SK-N-SH treated with all-trans-retinoic acid at 6 μM for 48 hours (cell line): ENCODE measurements at regions not wholly inside any gene's neighbourhood (a gene's known extent, or its start where the extent isn't known, plus 50 kb on each side); places are given as distances from the start of the nearest gene placed in this dataset.

ENCODE experiments used
- ATAC-seq: fragments of 200-7000 bp; cut with Tn5 transposase; 3 replicates; pipeline ENCODE4 v1.9.1; 2020; ENCODE audit warnings: mild to moderate bottlenecking, moderate library complexity
- ARNTL ChIP-seq: fragments of 450-650 bp; formaldehyde crosslinking; IDR thresholded peaks from 2 replicates; pipeline ENCODE4 v1.5.0; 2020; ENCODE audit warnings: low read depth, mild to moderate bottlenecking, moderate library complexity, borderline replicate concordance
- BACH2 ChIP-seq: fragments of 250-450 bp; sonication (Bioruptor Pico); IDR thresholded peaks from 2 replicates; pipeline ENCODE4 v1.9.0; 2021; ENCODE audit warnings: mild to moderate bottlenecking, borderline replicate concordance
- CSDC2 ChIP-seq: fragments of 250-450 bp; sonication (Bioruptor Pico); IDR thresholded peaks from 2 replicates; pipeline ENCODE4 v1.5.0; 2020; ENCODE audit warnings: mild to moderate bottlenecking, moderate library complexity
- ESRRG ChIP-seq: fragments of 250-450 bp; sonication (Bioruptor Pico); IDR thresholded peaks from 2 replicates; pipeline ENCODE4 v1.6.1; 2021; ENCODE audit warnings: mild to moderate bottlenecking
- GLIS3 ChIP-seq: fragments of 250-450 bp; sonication (Bioruptor Pico); IDR thresholded peaks from 2 replicates; pipeline ENCODE4 v1.5.0; 2020; ENCODE audit warnings: mild to moderate bottlenecking, moderate library complexity
- ISL1 ChIP-seq: fragments of 250-450 bp; sonication (Bioruptor Pico); IDR thresholded peaks from 2 replicates; pipeline ENCODE4 v2.1.2; 2022; ENCODE audit warnings: mild to moderate bottlenecking, moderate library complexity
- OSR1 ChIP-seq: fragments of 250-450 bp; sonication (Bioruptor Pico); IDR thresholded peaks from 2 replicates; pipeline ENCODE4 v1.8.0; 2022; ENCODE audit warnings: moderate library complexity, mild to moderate bottlenecking, inconsistent platforms
- PPARA ChIP-seq: fragments of 250-450 bp; sonication (Bioruptor Pico); IDR thresholded peaks from 2 replicates; pipeline ENCODE4 v1.5.0; 2020; ENCODE audit warnings: mild to moderate bottlenecking, borderline replicate concordance
- RARB ChIP-seq: fragments of 250-450 bp; sonication (Bioruptor Pico); IDR thresholded peaks from 2 replicates; pipeline ENCODE4 v1.8.0; 2021; ENCODE audit warnings: mild to moderate bottlenecking, moderate library complexity
- SNAI2 ChIP-seq: fragments of 250-450 bp; sonication (Bioruptor Pico); IDR thresholded peaks from 2 replicates; pipeline ENCODE4 v1.5.0; 2020; ENCODE audit warnings: mild to moderate bottlenecking, moderate library complexity
- TCF4 ChIP-seq: fragments of 250-450 bp; sonication (Bioruptor Pico); IDR thresholded peaks from 2 replicates; pipeline ENCODE4 v1.8.0; 2021; ENCODE audit warnings: mild to moderate bottlenecking, moderate library complexity, borderline replicate concordance
- TOX ChIP-seq: fragments of 250-450 bp; sonication (Bioruptor Pico); IDR thresholded peaks from 2 replicates; pipeline ENCODE4 v1.8.0; 2021; ENCODE audit warnings: mild to moderate bottlenecking, moderate library complexity, borderline replicate concordance
- ZC3H10 ChIP-seq: fragments of 250-450 bp; sonication (Bioruptor Pico); IDR thresholded peaks from 2 replicates; pipeline ENCODE4 v1.5.1; 2021; ENCODE audit warnings: mild to moderate bottlenecking, moderate library complexity
- ZFP3 ChIP-seq: fragments of 250-450 bp; sonication (Bioruptor Pico); IDR thresholded peaks from 2 replicates; pipeline ENCODE4 v1.5.0; 2020; ENCODE audit warnings: mild to moderate bottlenecking, moderate library complexity
- ZFP30 ChIP-seq: fragments of 450-650 bp; formaldehyde crosslinking; IDR thresholded peaks from 2 replicates; pipeline ENCODE4 v1.5.0; 2022; ENCODE audit warnings: mild to moderate bottlenecking, moderate library complexity
- ZNF565 ChIP-seq: fragments of 450-650 bp; formaldehyde crosslinking; conservative IDR thresholded peaks from 2 replicates; pipeline ENCODE4 v1.5.0; 2020; ENCODE audit warnings: low read depth, mild to moderate bottlenecking, moderate library complexity
- ZNF70 ChIP-seq: fragments of 450-650 bp; formaldehyde crosslinking; IDR thresholded peaks from 2 replicates; pipeline ENCODE4 v1.5.0; 2020; ENCODE audit warnings: mild to moderate bottlenecking, moderate library complexity
- ZNF8 ChIP-seq: fragments of 450-650 bp; formaldehyde crosslinking; IDR thresholded peaks from 2 replicates; pipeline ENCODE4 v1.5.0; 2020; ENCODE audit warnings: mild to moderate bottlenecking, moderate library complexity
- TF ChIP-seq, protein P1 (sequence below): fragments of 250-450 bp; sonication (Bioruptor Pico); IDR thresholded peaks from 2 replicates; pipeline ENCODE4 v1.8.0; 2021; ENCODE audit warnings: low read depth, mild to moderate bottlenecking, moderate library complexity, borderline replicate concordance
- TF ChIP-seq, protein P2 (sequence below): fragments of 250-450 bp; sonication (Bioruptor Pico); IDR thresholded peaks from 2 replicates; pipeline ENCODE4 v1.5.1; 2020; ENCODE audit warnings: low read depth, mild to moderate bottlenecking, moderate library complexity
- TF ChIP-seq, protein P3 (sequence below): fragments of 250-450 bp; sonication (Bioruptor Pico); IDR thresholded peaks from 2 replicates; pipeline ENCODE4 v1.5.0; 2020; ENCODE audit warnings: mild to moderate bottlenecking, moderate library complexity
- TF ChIP-seq, protein P4 (sequence below): fragments of 250-450 bp; sonication (Bioruptor Pico); IDR thresholded peaks from 2 replicates; pipeline ENCODE4 v1.5.1; 2021; ENCODE audit warnings: mild to moderate bottlenecking, moderate library complexity
- TF ChIP-seq, protein P5 (sequence below): fragments of 250-450 bp; sonication (Bioruptor Pico); IDR thresholded peaks from 2 replicates; pipeline ENCODE4 v1.8.0; 2020; ENCODE audit warnings: mild to moderate bottlenecking, moderate library complexity, borderline replicate concordance

DNA sequence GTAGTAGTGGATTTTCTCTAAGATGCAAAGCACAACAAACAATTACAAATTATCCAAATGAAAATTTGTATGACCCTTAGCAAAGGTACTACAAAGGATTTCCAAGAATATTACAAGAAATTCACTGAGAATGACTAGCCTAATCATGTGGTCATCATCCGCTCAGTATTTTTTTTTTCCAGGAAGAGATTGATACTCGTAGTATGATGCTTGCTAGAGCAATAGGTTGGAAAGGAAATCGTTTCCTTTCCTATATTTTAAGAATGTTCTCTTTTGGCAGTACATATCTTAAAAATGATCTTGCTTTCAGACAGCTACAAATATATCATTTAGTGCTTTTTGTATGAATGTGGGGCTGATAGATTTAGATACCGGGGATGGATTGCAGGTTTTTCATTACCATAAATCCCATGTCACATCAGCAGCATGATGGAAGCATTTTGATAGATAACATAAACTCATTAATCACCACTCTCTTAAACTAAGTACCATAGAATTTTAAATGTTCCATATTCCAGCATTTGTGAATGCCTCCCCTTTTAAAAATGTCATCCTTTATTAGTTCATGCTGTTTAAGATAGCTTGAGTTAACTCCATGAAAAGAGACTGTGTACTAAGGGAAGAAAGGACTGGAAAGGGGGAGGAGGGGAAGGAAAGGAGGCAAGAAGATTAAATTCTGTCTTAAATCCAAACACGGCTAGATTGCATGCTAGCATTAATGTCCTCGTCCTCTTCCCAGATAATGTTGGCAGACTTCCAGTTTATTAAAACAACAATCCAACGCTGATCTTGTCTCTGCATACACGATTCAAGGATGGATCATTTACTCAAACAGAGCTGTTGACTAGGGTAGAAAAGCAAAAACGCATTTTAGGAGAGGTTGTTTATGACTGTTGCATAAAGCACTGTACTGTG lies 311.7 kb upstream of the ZNF608 start:
- peak; percentile 83 for ATAC-seq
- TF ChIP-seq ISL1 (CRISPR knock-in tag) (peak; percentile 98), ZNF8 (CRISPR knock-in tag) (peak; percentile 14; the same call in 1 of the 2 replicates), OSR1 (CRISPR knock-in tag) (no peak), ZFP3 (CRISPR knock-in tag) (no peak), ZNF565 (CRISPR knock-in tag) (no peak), ESRRG (CRISPR knock-in tag) (peak; percentile 60; the same call in 1 of the 2 replicates), ARNTL (no peak), CSDC2 (0 out of 2 replicates have a peak, but pooled peaks have one; percentile 25), ZFP30 (CRISPR knock-in tag) (no peak), TCF4 (peak; percentile 36), GLIS3 (CRISPR knock-in tag) (0 out of 2 replicates have a peak, but pooled peaks have one; percentile 42), BACH2 (CRISPR knock-in tag) (no peak), ZNF70 (CRISPR knock-in tag) (no peak), ZC3H10 (CRISPR knock-in tag) (no peak), SNAI2 (CRISPR knock-in tag) (no peak), PPARA (CRISPR knock-in tag) (no peak), TOX (CRISPR knock-in tag) (no peak; the same call in 1 of the 2 replicates), RARB (CRISPR knock-in tag) (no peak)
- TF ChIP-seq, protein P1, sequence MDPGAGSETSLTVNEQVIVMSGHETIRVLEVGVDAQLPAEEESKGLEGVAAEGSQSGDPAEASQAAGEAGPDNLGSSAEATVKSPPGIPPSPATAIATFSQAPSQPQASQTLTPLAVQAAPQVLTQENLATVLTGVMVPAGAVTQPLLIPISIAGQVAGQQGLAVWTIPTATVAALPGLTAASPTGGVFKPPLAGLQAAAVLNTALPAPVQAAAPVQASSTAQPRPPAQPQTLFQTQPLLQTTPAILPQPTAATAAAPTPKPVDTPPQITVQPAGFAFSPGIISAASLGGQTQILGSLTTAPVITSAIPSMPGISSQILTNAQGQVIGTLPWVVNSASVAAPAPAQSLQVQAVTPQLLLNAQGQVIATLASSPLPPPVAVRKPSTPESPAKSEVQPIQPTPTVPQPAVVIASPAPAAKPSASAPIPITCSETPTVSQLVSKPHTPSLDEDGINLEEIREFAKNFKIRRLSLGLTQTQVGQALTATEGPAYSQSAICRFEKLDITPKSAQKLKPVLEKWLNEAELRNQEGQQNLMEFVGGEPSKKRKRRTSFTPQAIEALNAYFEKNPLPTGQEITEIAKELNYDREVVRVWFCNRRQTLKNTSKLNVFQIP (CRISPR knock-in tag), result no peak
- TF ChIP-seq, protein P2, sequence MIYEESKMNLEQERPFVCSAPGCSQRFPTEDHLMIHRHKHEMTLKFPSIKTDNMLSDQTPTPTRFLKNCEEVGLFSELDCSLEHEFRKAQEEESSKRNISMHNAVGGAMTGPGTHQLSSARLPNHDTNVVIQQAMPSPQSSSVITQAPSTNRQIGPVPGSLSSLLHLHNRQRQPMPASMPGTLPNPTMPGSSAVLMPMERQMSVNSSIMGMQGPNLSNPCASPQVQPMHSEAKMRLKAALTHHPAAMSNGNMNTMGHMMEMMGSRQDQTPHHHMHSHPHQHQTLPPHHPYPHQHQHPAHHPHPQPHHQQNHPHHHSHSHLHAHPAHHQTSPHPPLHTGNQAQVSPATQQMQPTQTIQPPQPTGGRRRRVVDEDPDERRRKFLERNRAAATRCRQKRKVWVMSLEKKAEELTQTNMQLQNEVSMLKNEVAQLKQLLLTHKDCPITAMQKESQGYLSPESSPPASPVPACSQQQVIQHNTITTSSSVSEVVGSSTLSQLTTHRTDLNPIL, result peak; percentile 46
- TF ChIP-seq, protein P3, sequence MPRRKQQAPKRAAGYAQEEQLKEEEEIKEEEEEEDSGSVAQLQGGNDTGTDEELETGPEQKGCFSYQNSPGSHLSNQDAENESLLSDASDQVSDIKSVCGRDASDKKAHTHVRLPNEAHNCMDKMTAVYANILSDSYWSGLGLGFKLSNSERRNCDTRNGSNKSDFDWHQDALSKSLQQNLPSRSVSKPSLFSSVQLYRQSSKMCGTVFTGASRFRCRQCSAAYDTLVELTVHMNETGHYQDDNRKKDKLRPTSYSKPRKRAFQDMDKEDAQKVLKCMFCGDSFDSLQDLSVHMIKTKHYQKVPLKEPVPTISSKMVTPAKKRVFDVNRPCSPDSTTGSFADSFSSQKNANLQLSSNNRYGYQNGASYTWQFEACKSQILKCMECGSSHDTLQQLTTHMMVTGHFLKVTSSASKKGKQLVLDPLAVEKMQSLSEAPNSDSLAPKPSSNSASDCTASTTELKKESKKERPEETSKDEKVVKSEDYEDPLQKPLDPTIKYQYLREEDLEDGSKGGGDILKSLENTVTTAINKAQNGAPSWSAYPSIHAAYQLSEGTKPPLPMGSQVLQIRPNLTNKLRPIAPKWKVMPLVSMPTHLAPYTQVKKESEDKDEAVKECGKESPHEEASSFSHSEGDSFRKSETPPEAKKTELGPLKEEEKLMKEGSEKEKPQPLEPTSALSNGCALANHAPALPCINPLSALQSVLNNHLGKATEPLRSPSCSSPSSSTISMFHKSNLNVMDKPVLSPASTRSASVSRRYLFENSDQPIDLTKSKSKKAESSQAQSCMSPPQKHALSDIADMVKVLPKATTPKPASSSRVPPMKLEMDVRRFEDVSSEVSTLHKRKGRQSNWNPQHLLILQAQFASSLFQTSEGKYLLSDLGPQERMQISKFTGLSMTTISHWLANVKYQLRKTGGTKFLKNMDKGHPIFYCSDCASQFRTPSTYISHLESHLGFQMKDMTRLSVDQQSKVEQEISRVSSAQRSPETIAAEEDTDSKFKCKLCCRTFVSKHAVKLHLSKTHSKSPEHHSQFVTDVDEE, result 0 out of 2 replicates have a peak, but pooled peaks have one; percentile 72
- TF ChIP-seq, protein P4, sequence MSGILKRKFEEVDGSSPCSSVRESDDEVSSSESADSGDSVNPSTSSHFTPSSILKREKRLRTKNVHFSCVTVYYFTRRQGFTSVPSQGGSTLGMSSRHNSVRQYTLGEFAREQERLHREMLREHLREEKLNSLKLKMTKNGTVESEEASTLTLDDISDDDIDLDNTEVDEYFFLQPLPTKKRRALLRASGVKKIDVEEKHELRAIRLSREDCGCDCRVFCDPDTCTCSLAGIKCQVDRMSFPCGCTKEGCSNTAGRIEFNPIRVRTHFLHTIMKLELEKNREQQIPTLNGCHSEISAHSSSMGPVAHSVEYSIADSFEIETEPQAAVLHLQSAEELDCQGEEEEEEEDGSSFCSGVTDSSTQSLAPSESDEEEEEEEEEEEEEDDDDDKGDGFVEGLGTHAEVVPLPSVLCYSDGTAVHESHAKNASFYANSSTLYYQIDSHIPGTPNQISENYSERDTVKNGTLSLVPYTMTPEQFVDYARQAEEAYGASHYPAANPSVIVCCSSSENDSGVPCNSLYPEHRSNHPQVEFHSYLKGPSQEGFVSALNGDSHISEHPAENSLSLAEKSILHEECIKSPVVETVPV, result no peak
- TF ChIP-seq, protein P5, sequence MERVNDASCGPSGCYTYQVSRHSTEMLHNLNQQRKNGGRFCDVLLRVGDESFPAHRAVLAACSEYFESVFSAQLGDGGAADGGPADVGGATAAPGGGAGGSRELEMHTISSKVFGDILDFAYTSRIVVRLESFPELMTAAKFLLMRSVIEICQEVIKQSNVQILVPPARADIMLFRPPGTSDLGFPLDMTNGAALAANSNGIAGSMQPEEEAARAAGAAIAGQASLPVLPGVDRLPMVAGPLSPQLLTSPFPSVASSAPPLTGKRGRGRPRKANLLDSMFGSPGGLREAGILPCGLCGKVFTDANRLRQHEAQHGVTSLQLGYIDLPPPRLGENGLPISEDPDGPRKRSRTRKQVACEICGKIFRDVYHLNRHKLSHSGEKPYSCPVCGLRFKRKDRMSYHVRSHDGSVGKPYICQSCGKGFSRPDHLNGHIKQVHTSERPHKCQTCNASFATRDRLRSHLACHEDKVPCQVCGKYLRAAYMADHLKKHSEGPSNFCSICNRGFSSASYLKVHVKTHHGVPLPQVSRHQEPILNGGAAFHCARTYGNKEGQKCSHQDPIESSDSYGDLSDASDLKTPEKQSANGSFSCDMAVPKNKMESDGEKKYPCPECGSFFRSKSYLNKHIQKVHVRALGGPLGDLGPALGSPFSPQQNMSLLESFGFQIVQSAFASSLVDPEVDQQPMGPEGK, result no peak; the same call in 1 of the 2 replicates
